ENCODE measurements at regions not wholly inside any gene's neighbourhood (a gene's known extent, or its start where the extent isn't known, plus 50 kb on each side); places are given as distances from the start of the nearest gene placed in this dataset.

GRCh38 chr4:133000012-133000411, 149.1 kb upstream of the PCDH10 start:
- TF ChIP-seq, protein P1, sequence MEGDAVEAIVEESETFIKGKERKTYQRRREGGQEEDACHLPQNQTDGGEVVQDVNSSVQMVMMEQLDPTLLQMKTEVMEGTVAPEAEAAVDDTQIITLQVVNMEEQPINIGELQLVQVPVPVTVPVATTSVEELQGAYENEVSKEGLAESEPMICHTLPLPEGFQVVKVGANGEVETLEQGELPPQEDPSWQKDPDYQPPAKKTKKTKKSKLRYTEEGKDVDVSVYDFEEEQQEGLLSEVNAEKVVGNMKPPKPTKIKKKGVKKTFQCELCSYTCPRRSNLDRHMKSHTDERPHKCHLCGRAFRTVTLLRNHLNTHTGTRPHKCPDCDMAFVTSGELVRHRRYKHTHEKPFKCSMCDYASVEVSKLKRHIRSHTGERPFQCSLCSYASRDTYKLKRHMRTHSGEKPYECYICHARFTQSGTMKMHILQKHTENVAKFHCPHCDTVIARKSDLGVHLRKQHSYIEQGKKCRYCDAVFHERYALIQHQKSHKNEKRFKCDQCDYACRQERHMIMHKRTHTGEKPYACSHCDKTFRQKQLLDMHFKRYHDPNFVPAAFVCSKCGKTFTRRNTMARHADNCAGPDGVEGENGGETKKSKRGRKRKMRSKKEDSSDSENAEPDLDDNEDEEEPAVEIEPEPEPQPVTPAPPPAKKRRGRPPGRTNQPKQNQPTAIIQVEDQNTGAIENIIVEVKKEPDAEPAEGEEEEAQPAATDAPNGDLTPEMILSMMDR (conservative IDR thresholded peaks at IDR 0.05 in 1 of 2, IDR thresholded peaks at IDR 0.05 in 1 of 2; ENCODE audit: extremely low read depth in 1 of 2, insufficient read depth in 1 of 2, low read depth in 1 of 2, low read length in 2 of 2), result no peak
- TF ChIP-seq EZH2 (IDR thresholded peaks at IDR 0.05; ENCODE audit: borderline replicate concordance, low read length), result no peak
